ENCODE measurements at regions not wholly inside any gene's neighbourhood (a gene's known extent, or its start where the extent isn't known, plus 50 kb on each side); places are given as distances from the start of the nearest gene placed in this dataset.
"Not testable (repeated sequence)": the region's sequence is repeated elsewhere in the genome, so short reads cannot be mapped to it uniquely, and the experiment has no call there.

GRCh38 chr3:27610800-27611525 is 111.2 kb downstream of the EOMES start:
- peak overlapping the region in 1 of 4 donors; percentile 2 for H3K27ac ChIP-seq
- TF ChIP-seq POLR2A (IDR thresholded peaks at IDR 0.05): no peak
- TF ChIP-seq CTCF (IDR thresholded peaks at IDR 0.05): no peak
- DNase-seq: no peak

GRCh38 chr3:27607370-27607769 is 114.8 kb downstream of the EOMES start:
- Histone ChIP-seq H3K36me3 (no peaks in the 10 kb centered on the region), H3K4me3 (no peak overlapping the region), H3K9me3 (no peaks in the 10 kb centered on the region), H3K27ac (no peak overlapping the region), H3K27me3 (no peaks in the 10 kb centered on the region), H3K4me1 (no peaks in the 10 kb centered on the region)
- no peak for DNase-seq
- TF ChIP-seq CTCF (IDR thresholded peaks at IDR 0.05): no peak
- TF ChIP-seq POLR2A (IDR thresholded peaks at IDR 0.05): no peak

More at GRCh38 chr3:27610800-27611525, 111.2 kb downstream of the EOMES start:
- Histone ChIP-seq H3K4me3 (no peak overlapping the region), H3K9me3 (peaks cover 0 to 8% (median 3%) of the 10 kb centered on the region in 4 donors), H3K36me3 (no peaks in the 10 kb centered on the region), H3K4me1 (peaks cover 0 to 5% (median 0%) of the 10 kb centered on the region in 4 donors), H3K27me3 (no peaks in the 10 kb centered on the region)

GRCh38 chr3:27606537-27606936 is 115.6 kb downstream of the EOMES start:
- TF ChIP-seq CTCF (IDR thresholded peaks at IDR 0.05): no peak
- no peaks in the 10 kb centered on the region for H3K4me1 ChIP-seq
- no peak for DNase-seq
- H3K4me3 ChIP-seq: no peak overlapping the region
- no peak overlapping the region for H3K27ac ChIP-seq
- no peaks in the 10 kb centered on the region for H3K36me3 ChIP-seq
- H3K9me3 ChIP-seq: no peaks in the 10 kb centered on the region
- no peaks in the 10 kb centered on the region for H3K27me3 ChIP-seq

- H3K4me3 ChIP-seq, DNase-seq, H3K36me3 ChIP-seq, H3K27me3 ChIP-seq, H3K9me3 ChIP-seq, H3K27ac ChIP-seq: not testable (repeated sequence)
- H3K4me1 ChIP-seq: peaks cover 0 to 11% (median 0%) of the 10 kb centered on the region in 4 donors
These were observed 117.1 kb upstream of the SLC4A7 start for GRCh38 chr3:27601311-27601710.

- peaks cover 0 to 14% (median 0%) of the 10 kb centered on the region in 4 donors for H3K4me1 ChIP-seq
- not testable (repeated sequence) for H3K27ac ChIP-seq, H3K36me3 ChIP-seq, H3K27me3 ChIP-seq, H3K4me3 ChIP-seq, DNase-seq, H3K9me3 ChIP-seq
These were observed 115.6 kb upstream of the SLC4A7 start for GRCh38 chr3:27599741-27600140.

GRCh38 chr3:27596921-27597320 is 112.7 kb upstream of the SLC4A7 start:
- H3K4me3 ChIP-seq: no peak overlapping the region
- H3K9me3 ChIP-seq: no peaks in the 10 kb centered on the region
- TF ChIP-seq POLR2A (IDR thresholded peaks at IDR 0.05) (no peak), CTCF (IDR thresholded peaks at IDR 0.05) (no peak)
- H3K36me3 ChIP-seq: no peaks in the 10 kb centered on the region
- DNase-seq: no peak
- H3K27me3 ChIP-seq: no peaks in the 10 kb centered on the region
- H3K27ac ChIP-seq: peak overlapping the region in 2 of 4 donors; percentile 14 to 26
- peaks cover 0 to 14% (median 1%) of the 10 kb centered on the region in 4 donors for H3K4me1 ChIP-seq

Measured in Peyer's patch (tissue), 4 donors.